Uterus (tissue), 2 donors: ENCODE measurements at regions not wholly inside any gene's neighbourhood (a gene's known extent, or its start where the extent isn't known, plus 50 kb on each side); places are given as distances from the start of the nearest gene placed in this dataset.

Experiments
- CTCF ChIP-seq, 4 experiments: fragments of 200-600 bp in 2 of 4; fragments of 450-650 bp in 2 of 4; sonication (generic) in 2 of 4; IDR thresholded peaks; one replicate each; pipeline ENCODE4 v1.5.1; 2016 to 2019; ENCODE audit warnings: antibody characterized with exemption in 4 of 4, mild to moderate bottlenecking in 2 of 4, moderate library complexity in 1 of 4
- POLR2A ChIP-seq, 2 donors: fragments of 450-650 bp; IDR thresholded peaks; one replicate each; pipeline ENCODE4 v1.6.1; 2016; ENCODE audit warnings: antibody characterized with exemption in 2 of 2, mild to moderate bottlenecking in 1 of 2, moderate library complexity in 1 of 2

GRCh38 chr19:46915386-46915785 is 54.6 kb downstream of the ARHGAP35 start:
- TF ChIP-seq CTCF (IDR thresholded peaks at IDR 0.05): no peak
- no peak for TF ChIP-seq POLR2A (IDR thresholded peaks at IDR 0.05)
